ENCODE measurements at regions not wholly inside any gene's neighbourhood (a gene's known extent, or its start where the extent isn't known, plus 50 kb on each side); places are given as distances from the start of the nearest gene placed in this dataset.

- Histone ChIP-seq H2AFZ (ENCODE audit: low read length) (no peak overlapping the region), H3K79me1 (ENCODE audit: low read depth, low read length) (no peaks in the 10 kb centered on the region), H3K27me3 (ENCODE audit: control insufficient read depth in 3 of 3, insufficient read depth in 3 of 3, low read depth in 1 of 3, low read length in 3 of 3) (peaks cover 0 to 9% (median 0%) of the 10 kb centered on the region in 3 experiments), H3K4me2 (ENCODE audit: insufficient read depth, low read length, poor library complexity, severe bottlenecking) (no peak overlapping the region), H3K23ac (ENCODE audit: low read depth, low read length, poor library complexity) (no peak overlapping the region), H3K4ac (ENCODE audit: low read length) (no peak overlapping the region), H3K4me1 (ENCODE audit: control insufficient read depth in 2 of 2, insufficient read depth in 1 of 2, low read depth in 1 of 2, low read length in 2 of 2) (peaks cover 8 to 13% of the 10 kb centered on the region in 2 donors), H3K14ac (ENCODE audit: low read length) (no peak overlapping the region), H2BK12ac (ENCODE audit: low read length) (no peak overlapping the region), H2BK5ac (ENCODE audit: low read length) (no peak overlapping the region), H2BK15ac (ENCODE audit: low read length) (no peak overlapping the region), H3K36me3 (replicated peaks in 1 of 2; ENCODE audit: control insufficient read depth in 2 of 2, insufficient read depth in 2 of 2, low read length in 2 of 2) (no peaks in the 10 kb centered on the region), H2BK120ac (ENCODE audit: low read depth, low read length) (no peak overlapping the region), H4K91ac (ENCODE audit: low read depth, low read length, poor library complexity) (no peak overlapping the region), H3K27ac (replicated peaks; ENCODE audit: low read length) (no peak overlapping the region), H3K9me3 (replicated peaks in 1 of 2; ENCODE audit: control insufficient read depth in 2 of 2, insufficient read depth in 1 of 2, low read depth in 1 of 2, low read length in 2 of 2) (no peaks in the 10 kb centered on the region), H2AK5ac (ENCODE audit: low read depth, low read length) (no peak overlapping the region), H4K8ac (ENCODE audit: low read depth, low read length) (no peak overlapping the region), H3K18ac (ENCODE audit: low read length) (no peak overlapping the region), H3K4me3 (ENCODE audit: low read length in 2 of 2) (no peak overlapping the region), H3K9ac (ENCODE audit: low read depth, low read length, poor library complexity) (no peak overlapping the region)
- WGBS, 2 donors (ENCODE audit: extremely low coverage in 2 of 2, insufficient read length in 2 of 2, insufficient replicate concordance in 1 of 2), result no CpG with 5 or more reads among the region's 5 CpGs
- no peak for DNase-seq (ENCODE audit: low spot score)
These were observed 259.1 kb upstream of the PLET1 start for GRCh38 chr11:112519751-112520150.

- H3K4ac ChIP-seq (ENCODE audit: low read length), result no peak overlapping the region
- WGBS, 2 donors (ENCODE audit: extremely low coverage in 2 of 2, insufficient read length in 2 of 2, insufficient replicate concordance in 1 of 2), result no CpG with 5 or more reads among the region's 2 CpGs
- no peak overlapping the region for H3K14ac ChIP-seq (ENCODE audit: low read length)
- DNase-seq (ENCODE audit: low spot score), result no peak
- H2BK12ac ChIP-seq (ENCODE audit: low read length), result no peak overlapping the region
- H2BK15ac ChIP-seq (ENCODE audit: low read length), result no peak overlapping the region
- H3K4me1 ChIP-seq (ENCODE audit: control insufficient read depth in 2 of 2, insufficient read depth in 1 of 2, low read depth in 1 of 2, low read length in 2 of 2), result peaks cover 8% of the 10 kb centered on the region in 2 donors
- H2BK5ac ChIP-seq (ENCODE audit: low read length), result no peak overlapping the region
- no peak overlapping the region for H3K27ac ChIP-seq (replicated peaks; ENCODE audit: low read length)
- H3K9me3 ChIP-seq (replicated peaks in 1 of 2; ENCODE audit: control insufficient read depth in 2 of 2, insufficient read depth in 1 of 2, low read depth in 1 of 2, low read length in 2 of 2), result no peaks in the 10 kb centered on the region
- H3K9ac ChIP-seq (ENCODE audit: low read depth, low read length, poor library complexity), result no peak overlapping the region
- H4K8ac ChIP-seq (ENCODE audit: low read depth, low read length), result no peak overlapping the region
- H3K4me3 ChIP-seq (ENCODE audit: low read length in 2 of 2), result no peak overlapping the region
- H3K23ac ChIP-seq (ENCODE audit: low read depth, low read length, poor library complexity), result no peak overlapping the region
- no peak overlapping the region for H3K18ac ChIP-seq (ENCODE audit: low read length)
- no peak overlapping the region for H4K91ac ChIP-seq (ENCODE audit: low read depth, low read length, poor library complexity)
- H2BK120ac ChIP-seq (ENCODE audit: low read depth, low read length), result no peak overlapping the region
- H3K27me3 ChIP-seq (ENCODE audit: control insufficient read depth in 3 of 3, insufficient read depth in 3 of 3, low read depth in 1 of 3, low read length in 3 of 3), result peaks cover 0 to 9% (median 0%) of the 10 kb centered on the region in 3 experiments
- H3K4me2 ChIP-seq (ENCODE audit: insufficient read depth, low read length, poor library complexity, severe bottlenecking), result no peak overlapping the region
- no peak overlapping the region for H2AFZ ChIP-seq (ENCODE audit: low read length)
- H3K79me1 ChIP-seq (ENCODE audit: low read depth, low read length), result no peaks in the 10 kb centered on the region
- no peak overlapping the region for H2AK5ac ChIP-seq (ENCODE audit: low read depth, low read length)
- no peaks in the 10 kb centered on the region for H3K36me3 ChIP-seq (replicated peaks in 1 of 2; ENCODE audit: control insufficient read depth in 2 of 2, insufficient read depth in 2 of 2, low read length in 2 of 2)
These were observed 259.7 kb upstream of the PLET1 start for GRCh38 chr11:112520354-112520753.

DNA sequence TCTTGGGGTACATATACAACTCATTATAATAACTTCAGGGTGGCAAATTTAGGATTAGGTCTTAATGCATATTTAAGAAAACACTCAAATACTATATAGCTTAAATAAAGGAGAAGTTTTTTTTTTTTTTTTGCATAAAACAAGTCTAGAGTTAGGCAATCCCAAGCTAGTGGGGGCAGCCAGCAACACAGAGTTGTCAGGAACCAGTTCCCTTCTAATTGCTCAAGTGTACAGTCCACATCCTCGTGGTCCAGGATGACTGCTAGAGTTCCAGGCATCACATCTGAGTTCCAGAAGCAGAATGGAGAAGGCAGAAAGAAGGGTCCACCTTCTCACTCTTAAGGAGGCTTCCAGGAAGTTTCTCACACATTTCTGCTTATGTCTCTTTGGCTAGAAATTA lies 261.9 kb upstream of the PLET1 start:
- H2BK5ac ChIP-seq (ENCODE audit: low read length), result no peak overlapping the region
- WGBS, 2 donors (ENCODE audit: extremely low coverage in 2 of 2, insufficient read length in 2 of 2, insufficient replicate concordance in 1 of 2), result no CpG with 5 or more reads among the region's 1 CpG
- H3K27ac ChIP-seq (replicated peaks; ENCODE audit: low read length), result no peak overlapping the region
- H3K23ac ChIP-seq (ENCODE audit: low read depth, low read length, poor library complexity), result no peak overlapping the region
- no peaks in the 10 kb centered on the region for H3K9me3 ChIP-seq (replicated peaks in 1 of 2; ENCODE audit: control insufficient read depth in 2 of 2, insufficient read depth in 1 of 2, low read depth in 1 of 2, low read length in 2 of 2)
- no peak overlapping the region for H3K4ac ChIP-seq (ENCODE audit: low read length)
- no peak overlapping the region for H2AK5ac ChIP-seq (ENCODE audit: low read depth, low read length)
- no peaks in the 10 kb centered on the region for H3K36me3 ChIP-seq (replicated peaks in 1 of 2; ENCODE audit: control insufficient read depth in 2 of 2, insufficient read depth in 2 of 2, low read length in 2 of 2)
- H3K4me3 ChIP-seq (ENCODE audit: low read length in 2 of 2), result no peak overlapping the region
- peaks cover 8 to 9% of the 10 kb centered on the region in 2 donors for H3K4me1 ChIP-seq (ENCODE audit: control insufficient read depth in 2 of 2, insufficient read depth in 1 of 2, low read depth in 1 of 2, low read length in 2 of 2)
- no peaks in the 10 kb centered on the region for H3K79me1 ChIP-seq (ENCODE audit: low read depth, low read length)
- H2BK12ac ChIP-seq (ENCODE audit: low read length), result no peak overlapping the region
- H3K18ac ChIP-seq (ENCODE audit: low read length), result no peak overlapping the region
- no peak overlapping the region for H4K91ac ChIP-seq (ENCODE audit: low read depth, low read length, poor library complexity)
- no peak overlapping the region for H3K9ac ChIP-seq (ENCODE audit: low read depth, low read length, poor library complexity)
- no peak overlapping the region for H2AFZ ChIP-seq (ENCODE audit: low read length)
- DNase-seq (ENCODE audit: low spot score), result no peak
- no peak overlapping the region for H2BK120ac ChIP-seq (ENCODE audit: low read depth, low read length)
- H3K14ac ChIP-seq (ENCODE audit: low read length), result no peak overlapping the region
- H2BK15ac ChIP-seq (ENCODE audit: low read length), result no peak overlapping the region
- H3K27me3 ChIP-seq (ENCODE audit: control insufficient read depth in 3 of 3, insufficient read depth in 3 of 3, low read depth in 1 of 3, low read length in 3 of 3), result peaks cover 0 to 9% (median 0%) of the 10 kb centered on the region in 3 experiments
- no peak overlapping the region for H4K8ac ChIP-seq (ENCODE audit: low read depth, low read length)
- H3K4me2 ChIP-seq (ENCODE audit: insufficient read depth, low read length, poor library complexity, severe bottlenecking), result no peak overlapping the region

GRCh38 chr11:112523031-112523430 lies 262.4 kb upstream of the PLET1 start:
- H3K9ac ChIP-seq (ENCODE audit: low read depth, low read length, poor library complexity), result no peak overlapping the region

More at GRCh38 chr11:112523031-112523430, 262.4 kb upstream of the PLET1 start:
- Histone ChIP-seq H3K14ac (ENCODE audit: low read length) (no peak overlapping the region), H2AK5ac (ENCODE audit: low read depth, low read length) (no peak overlapping the region), H3K18ac (ENCODE audit: low read length) (no peak overlapping the region), H3K4me1 (ENCODE audit: control insufficient read depth in 2 of 2, insufficient read depth in 1 of 2, low read depth in 1 of 2, low read length in 2 of 2) (peaks cover 8 to 9% of the 10 kb centered on the region in 2 donors), H2BK120ac (ENCODE audit: low read depth, low read length) (no peak overlapping the region), H2BK5ac (ENCODE audit: low read length) (no peak overlapping the region), H3K9me3 (replicated peaks in 1 of 2; ENCODE audit: control insufficient read depth in 2 of 2, insufficient read depth in 1 of 2, low read depth in 1 of 2, low read length in 2 of 2) (no peaks in the 10 kb centered on the region), H3K27ac (replicated peaks; ENCODE audit: low read length) (peak overlapping the region; percentile 55), H3K36me3 (replicated peaks in 1 of 2; ENCODE audit: control insufficient read depth in 2 of 2, insufficient read depth in 2 of 2, low read length in 2 of 2) (no peaks in the 10 kb centered on the region), H3K79me1 (ENCODE audit: low read depth, low read length) (no peaks in the 10 kb centered on the region), H2AFZ (ENCODE audit: low read length) (peak overlapping the region; percentile 67), H2BK15ac (ENCODE audit: low read length) (no peak overlapping the region), H2BK12ac (ENCODE audit: low read length) (no peak overlapping the region), H3K27me3 (ENCODE audit: control insufficient read depth in 3 of 3, insufficient read depth in 3 of 3, low read depth in 1 of 3, low read length in 3 of 3) (peaks cover 0 to 9% (median 0%) of the 10 kb centered on the region in 3 experiments), H3K4me2 (ENCODE audit: insufficient read depth, low read length, poor library complexity, severe bottlenecking) (no peak overlapping the region), H4K91ac (ENCODE audit: low read depth, low read length, poor library complexity) (no peak overlapping the region), H3K23ac (ENCODE audit: low read depth, low read length, poor library complexity) (no peak overlapping the region), H4K8ac (ENCODE audit: low read depth, low read length) (no peak overlapping the region), H3K4me3 (ENCODE audit: low read length in 2 of 2) (no peak overlapping the region), H3K4ac (ENCODE audit: low read length) (no peak overlapping the region)
- no CpG with 5 or more reads among the region's 1 CpG for WGBS, 2 donors (ENCODE audit: extremely low coverage in 2 of 2, insufficient read length in 2 of 2, insufficient replicate concordance in 1 of 2)
- DNase-seq (ENCODE audit: low spot score), result no peak

All from neuronal stem cell (in vitro differentiated cells).